Fibroblast of pulmonary artery (primary cell): ENCODE measurements at regions not wholly inside any gene's neighbourhood (a gene's known extent, or its start where the extent isn't known, plus 50 kb on each side); places are given as distances from the start of the nearest gene placed in this dataset.

Experiments used
- DNase-seq: peaks from one replicate; pipeline ENCODE4 v3.0.0-alpha.2; 2010; ENCODE audit warnings: low read depth
- H3K4me3 ChIP-seq: replicated peaks from 2 replicates; pipeline ENCODE4 v1.5.1; 2011; ENCODE audit warnings: low read depth, mild to moderate bottlenecking, control low read depth, low read length, moderate library complexity
- CTCF ChIP-seq: IDR thresholded peaks from 2 replicates; pipeline ENCODE4 v1.5.1; 2011; ENCODE audit warnings: mild to moderate bottlenecking, control low read depth, low read length, inconsistent platforms; ENCODE audit errors: missing control alignments

GRCh38 chr13:58773280-58773859 is 1141.8 kb downstream of the PCDH17 start:
- H3K4me3 ChIP-seq = no peak overlapping the region
- no peak for DNase-seq
- no peak for TF ChIP-seq CTCF

- TF ChIP-seq CTCF = no peak
- no peak overlapping the region for H3K4me3 ChIP-seq
- no peak for DNase-seq
These were observed 1151.2 kb downstream of the PCDH17 start for GRCh38 chr13:58782736-58783135.

GRCh38 chr13:58792854-58793253 is 1161.3 kb downstream of the PCDH17 start:
- no peak for TF ChIP-seq CTCF
- DNase-seq = no peak

DNA sequence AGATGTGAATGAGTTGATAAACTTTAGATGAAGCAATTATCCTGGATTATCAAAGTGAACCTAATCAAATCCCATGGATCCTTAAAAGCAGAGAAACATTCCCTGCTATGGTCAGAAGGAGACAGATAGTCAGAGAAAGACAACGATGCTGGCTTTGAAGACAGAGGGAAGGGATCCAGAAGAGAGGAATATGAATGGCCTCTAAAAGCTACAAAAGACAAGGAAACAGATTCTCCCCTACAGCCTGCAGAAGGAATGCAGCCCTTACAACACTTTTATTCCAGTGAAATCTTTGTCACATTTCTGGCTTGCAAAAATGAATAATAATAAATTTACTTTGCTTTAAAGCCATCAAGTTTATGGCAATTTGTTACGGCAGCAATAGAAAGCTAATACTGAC is 1164.2 kb downstream of the PCDH17 start:
- no peak overlapping the region for H3K4me3 ChIP-seq
- TF ChIP-seq CTCF = no peak
- DNase-seq = no peak

More at GRCh38 chr13:58792854-58793253, 1161.3 kb downstream of the PCDH17 start:
- no peak overlapping the region for H3K4me3 ChIP-seq

DNA sequence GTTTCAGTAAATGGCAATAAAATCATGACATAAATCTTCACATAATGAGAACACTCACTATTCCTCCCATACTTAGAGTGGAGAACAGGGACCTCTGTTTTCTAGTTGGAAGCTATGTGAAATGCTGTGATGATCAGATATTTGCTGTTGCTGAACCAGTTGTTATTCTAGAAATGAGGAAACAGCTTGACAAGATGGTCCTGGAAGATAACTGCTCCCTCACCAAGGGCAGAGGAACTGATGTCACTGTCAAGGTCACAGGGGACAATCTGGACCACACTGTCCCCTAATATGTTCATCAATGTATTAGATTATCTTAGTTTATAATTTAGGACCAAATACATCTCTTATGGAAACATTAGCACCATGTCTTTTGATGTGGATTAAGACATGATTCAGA is 1173.3 kb downstream of the PCDH17 start:
- no peak for TF ChIP-seq CTCF
- H3K4me3 ChIP-seq = no peak overlapping the region
- no peak for DNase-seq

GRCh38 chr13:58806401-58806800 is 1174.9 kb downstream of the PCDH17 start:
- DNase-seq = no peak
- no peak overlapping the region for H3K4me3 ChIP-seq
- no peak for TF ChIP-seq CTCF

DNA sequence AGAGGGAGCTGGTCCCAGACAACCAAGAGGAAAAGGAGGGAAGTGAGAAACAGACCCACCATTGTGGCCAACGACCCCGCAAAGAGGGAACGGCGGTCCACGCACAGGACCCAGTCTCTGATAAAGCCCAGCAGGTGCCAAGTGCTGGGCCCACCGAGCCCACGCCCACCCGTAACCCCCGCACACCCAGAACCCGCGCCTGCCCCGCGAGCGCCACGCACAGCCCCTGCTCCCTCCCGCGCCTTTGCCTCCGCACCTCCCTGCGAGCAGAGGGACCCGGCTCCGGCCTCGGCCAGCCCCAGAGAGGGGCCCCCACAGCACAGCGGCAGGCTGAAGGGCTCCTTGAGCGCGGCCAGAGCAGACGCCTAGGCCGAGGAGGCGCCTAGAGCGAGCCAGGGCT is 1192.2 kb downstream of the PCDH17 start:
- TF ChIP-seq CTCF = no peak
- DNase-seq = no peak
- no peak overlapping the region for H3K4me3 ChIP-seq
